Right lobe of liver (tissue), 6 donors: ENCODE measurements at regions not wholly inside any gene's neighbourhood (a gene's known extent, or its start where the extent isn't known, plus 50 kb on each side); places are given as distances from the start of the nearest gene placed in this dataset.

Source experiments
- ATAC-seq, 4 donors: fragments of 200-7000 bp; cut with Tn5 transposase; one replicate each; pipeline ENCODE4 v1.9.1; 2020; ENCODE audit warnings: mild to moderate bottlenecking in 4 of 4, moderate library complexity in 4 of 4
- DNase-seq, 3 donors: peaks; one replicate each; pipeline ENCODE4 v3.0.0-alpha.2; 2020
- H3K27ac ChIP-seq, 3 donors: fragments of 200-600 bp; one replicate each; pipeline ENCODE4 v1.8.0; 2022
- H3K27me3 ChIP-seq, 2 donors: fragments of 200-600 bp; one replicate each; pipeline ENCODE4 v1.8.0; 2022
- H3K36me3 ChIP-seq, 4 donors: fragments of 200-600 bp; sonication (generic) in 1 of 4; one replicate each; pipeline versions ENCODE4 v1.5.1 to v1.8.0; 2017 to 2022; ENCODE audit warnings: control low read depth in 1 of 4
- H3K4me1 ChIP-seq, 4 donors: fragments of 200-600 bp; sonication (generic) in 1 of 4; one replicate each; pipeline versions ENCODE4 v1.5.1 to v1.8.0; 2017 to 2022; ENCODE audit warnings: control low read depth in 1 of 4
- H3K4me3 ChIP-seq, 3 donors: fragments of 200-600 bp; one replicate each; pipeline ENCODE4 v1.8.0; 2022
- H3K9me3 ChIP-seq, 4 donors: fragments of 200-600 bp; sonication (generic) in 1 of 4; one replicate each; pipeline versions ENCODE4 v1.5.1 to v1.8.0; 2017 to 2022; ENCODE audit warnings: control low read depth in 1 of 4
- CTCF ChIP-seq, 4 donors: fragments of 200-600 bp in 3 of 4; fragments of 450-650 bp in 1 of 4; IDR thresholded peaks; one replicate each; pipeline versions ENCODE4 v1.5.1 to v1.8.0; 2016 to 2022; ENCODE audit warnings: antibody characterized with exemption in 4 of 4, mild to moderate bottlenecking in 2 of 4
- POLR2A ChIP-seq: fragments of 450-650 bp; IDR thresholded peaks from one replicate; pipeline ENCODE4 v1.6.1; 2017; ENCODE audit warnings: antibody characterized with exemption, mild to moderate bottlenecking
- WGBS: methylation state at CpG from one replicate; pipeline ENCODE4 v1.1.6; 2018; ENCODE audit warnings: low coverage, low lambda C conversion rate; ENCODE audit not compliant: insufficient coverage; ENCODE audit errors: missing lambda C conversion rate; 5-methylcytosine and 5-hydroxymethylcytosine counted together
- intact Hi-C, 2 donors: fragments of 100-400 bp; cut with DNase I; formaldehyde crosslinking; loops; one replicate each; pipeline versions ENCODE4 v1.11.2 to v1.14.1; 2022
- donor health status: DM: no; HTN: yes; CAD: no.
- donor health status: DM: no; HTN: no; CAD: no.
- donor health status: DM: no; HTN: no; CAD: no.
- donor health status: DM: no; HTN: yes; CAD: no.
- donor health status: DM: no; HTN: yes; CAD: no.

- Histone ChIP-seq H3K27me3 (no peaks in the 10 kb centered on the region), H3K4me3 (no peak overlapping the region), H3K36me3 (no peaks in the 10 kb centered on the region), H3K27ac (no peak overlapping the region), H3K4me1 (no peaks in the 10 kb centered on the region), H3K9me3 (no peaks in the 10 kb centered on the region)
- DNase-seq = no peak
- TF ChIP-seq CTCF (IDR thresholded peaks at IDR 0.05) = no peak
- no peak for TF ChIP-seq POLR2A
- 89% methylated on average over 4 of the region's 10 CpGs for WGBS
- intact Hi-C loops = no loop called here
- no peak for ATAC-seq
Observed at GRCh38 chr13:99792079-99792921, 179.3 kb downstream of the ZIC5 start.

DNA sequence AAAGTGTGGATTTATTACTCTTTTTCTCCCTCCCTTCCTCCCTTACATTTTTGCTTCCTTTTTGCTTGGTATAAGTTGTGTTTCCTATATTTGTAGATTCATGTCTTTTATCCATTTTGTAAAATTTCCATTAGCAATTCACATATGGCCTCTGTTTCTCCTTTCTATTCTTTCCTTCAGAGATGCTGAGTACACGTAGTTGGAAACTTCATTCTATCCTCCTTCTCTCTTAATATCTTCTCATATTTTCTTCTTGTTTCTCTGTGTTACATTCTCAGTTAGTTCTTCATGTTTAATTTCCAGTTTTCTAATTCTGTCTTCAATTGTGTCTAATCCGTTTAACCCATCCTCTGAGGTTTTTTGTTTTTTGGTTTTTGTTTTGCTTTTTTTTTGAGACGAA, 188.9 kb downstream of the ZIC5 start:
- Histone ChIP-seq H3K27me3 (no peaks in the 10 kb centered on the region), H3K9me3 (no peaks in the 10 kb centered on the region), H3K27ac (no peak overlapping the region), H3K36me3 (no peaks in the 10 kb centered on the region), H3K4me1 (no peaks in the 10 kb centered on the region), H3K4me3 (no peak overlapping the region)
- no peak for ATAC-seq
- TF ChIP-seq POLR2A (no peak), CTCF (IDR thresholded peaks at IDR 0.05) (no peak)
- DNase-seq = no peak
- 90% methylated on average over 3 of the region's 3 CpGs for WGBS
- intact Hi-C loops = no loop called here

GRCh38 chr13:99778500-99778899, 193.1 kb downstream of the ZIC5 start:
- no peak overlapping the region for H3K4me3 ChIP-seq
- no peaks in the 10 kb centered on the region for H3K9me3 ChIP-seq
- no peaks in the 10 kb centered on the region for H3K4me1 ChIP-seq
- DNase-seq = no peak
- WGBS = 88% methylated on average over 2 of the region's 2 CpGs
- intact Hi-C loops = no loop called here
- no peak for TF ChIP-seq CTCF (IDR thresholded peaks at IDR 0.05)
- no peak for TF ChIP-seq POLR2A
- ATAC-seq = no peak
- H3K36me3 ChIP-seq = no peaks in the 10 kb centered on the region
- H3K27ac ChIP-seq = no peak overlapping the region
- H3K27me3 ChIP-seq = no peaks in the 10 kb centered on the region

DNA sequence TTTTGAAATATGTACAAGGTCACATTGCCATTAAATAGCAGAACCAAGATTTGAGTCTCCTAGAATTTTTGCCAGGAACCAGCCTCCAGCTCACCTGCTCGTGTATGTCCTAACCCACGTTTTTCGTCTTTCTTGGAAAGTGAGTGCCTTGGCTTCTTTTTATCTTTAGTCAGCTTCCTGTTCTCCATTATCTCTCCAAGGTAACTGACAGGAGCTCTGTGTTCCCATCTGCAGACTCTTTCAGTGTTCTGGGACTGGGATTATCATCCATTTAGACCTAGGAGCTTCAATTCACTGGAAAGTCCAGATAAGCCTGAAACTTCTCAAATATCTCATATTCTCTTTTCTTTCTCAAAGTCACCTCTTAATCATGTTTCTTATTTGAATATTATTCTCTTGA, 193.7 kb downstream of the ZIC5 start:
- DNase-seq (no peak), ATAC-seq (no peak)
- TF ChIP-seq CTCF (IDR thresholded peaks at IDR 0.05) = no peak
- no peak for TF ChIP-seq POLR2A
- Histone ChIP-seq H3K9me3 (no peaks in the 10 kb centered on the region), H3K27me3 (no peaks in the 10 kb centered on the region), H3K4me3 (no peak overlapping the region), H3K36me3 (no peaks in the 10 kb centered on the region), H3K4me1 (no peaks in the 10 kb centered on the region), H3K27ac (no peak overlapping the region)
- WGBS = 74% methylated on average over 3 of the region's 3 CpGs
- intact Hi-C loops = no loop called here
